Astrocyte of the cerebellum (primary cell): ENCODE measurements at regions not wholly inside any gene's neighbourhood (a gene's known extent, or its start where the extent isn't known, plus 50 kb on each side); places are given as distances from the start of the nearest gene placed in this dataset.

ENCODE experiments used
- DNase-seq: peaks from one replicate; pipeline ENCODE4 v3.0.0-alpha.2; 2011; ENCODE audit warnings: low read depth
- H3K4me3 ChIP-seq: 2 replicates; pipeline ENCODE4 v1.5.1; 2011; ENCODE audit warnings: mild to moderate bottlenecking, low read depth, low read length, moderate library complexity
- CTCF ChIP-seq: IDR thresholded peaks from 2 replicates; pipeline ENCODE4 v1.5.1; 2012; ENCODE audit warnings: low read length, low read depth, moderate library complexity, mild to moderate bottlenecking; ENCODE audit errors: missing control alignments
- in situ Hi-C: cut with HindIII; loops from 2 replicates; pipeline ENCODE4 v1.10.0; 2017; ENCODE audit warnings: low sequenced_read_pairs

DNA sequence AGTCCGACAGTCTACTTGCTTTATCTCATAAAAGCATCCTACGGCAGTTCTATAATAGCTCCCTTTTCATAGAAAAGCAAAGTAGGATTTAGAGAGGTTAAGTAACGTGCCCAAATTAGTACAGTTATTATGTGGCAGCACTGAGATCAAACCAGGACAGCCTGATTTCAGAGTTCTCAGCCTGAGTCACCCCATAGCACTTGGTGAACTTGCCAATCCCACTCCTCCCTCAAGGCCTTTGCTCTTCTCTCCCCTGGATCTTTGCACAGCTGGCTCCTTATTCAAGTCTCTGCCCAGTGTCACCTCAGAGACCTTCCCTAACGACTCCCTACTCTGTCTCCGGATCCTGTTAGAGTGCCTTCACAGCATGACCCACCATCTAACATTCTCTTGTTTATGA lies 438.0 kb upstream of the NFE2L3 start:
- DNase-seq, result no peak
- no peak overlapping the region for H3K4me3 ChIP-seq
- no peak for TF ChIP-seq CTCF
- in situ Hi-C loops, result no loop called here

GRCh38 chr7:25716421-25716820 lies 435.6 kb upstream of the NFE2L3 start:
- no peak for DNase-seq
- TF ChIP-seq CTCF, result no peak
- in situ Hi-C loops, result no loop called here
- H3K4me3 ChIP-seq, result no peak overlapping the region

- DNase-seq, result no peak
- in situ Hi-C loops, result no loop called here
- TF ChIP-seq CTCF, result no peak
Measured at GRCh38 chr7:25718596-25718995, 433.4 kb upstream of the NFE2L3 start.

DNA sequence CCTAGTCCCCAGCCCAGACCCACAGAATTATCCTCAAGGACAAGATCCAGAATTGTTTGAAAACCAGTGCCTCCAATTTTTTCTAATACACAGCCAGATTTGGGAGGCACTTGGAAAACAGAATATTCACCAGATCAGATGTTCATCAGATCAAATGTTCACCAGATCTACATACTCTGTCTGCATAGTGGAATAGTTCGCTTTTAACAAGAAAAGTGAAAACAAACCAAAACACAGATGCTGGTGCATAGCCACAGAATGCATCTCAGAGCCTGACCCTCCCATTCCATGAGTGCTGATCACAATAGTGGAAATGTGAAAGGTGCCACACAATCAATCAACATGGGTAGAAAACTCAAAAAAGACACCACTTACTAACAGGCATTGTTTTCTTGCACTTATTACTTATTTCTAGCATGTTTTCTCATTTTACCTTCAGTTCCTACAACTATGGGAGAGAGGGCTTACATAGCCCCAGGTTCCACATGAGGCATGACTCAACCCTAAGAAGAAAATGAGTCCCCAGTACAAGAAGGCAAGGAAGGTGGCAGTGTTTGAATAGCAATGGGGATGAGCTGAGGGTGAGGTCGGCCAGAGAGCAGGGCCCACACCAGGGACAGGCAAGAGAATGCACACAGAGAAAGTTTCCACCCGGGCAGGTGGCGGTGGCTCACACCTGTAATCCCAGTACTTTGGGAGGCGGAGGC lies 432.7 kb upstream of the NFE2L3 start:
- H3K4me3 ChIP-seq, result no peak overlapping the region
- no peak for TF ChIP-seq CTCF
- in situ Hi-C loops, result no loop called here
- no peak for DNase-seq

More at GRCh38 chr7:25718596-25718995, 433.4 kb upstream of the NFE2L3 start:
- no peak overlapping the region for H3K4me3 ChIP-seq

DNA sequence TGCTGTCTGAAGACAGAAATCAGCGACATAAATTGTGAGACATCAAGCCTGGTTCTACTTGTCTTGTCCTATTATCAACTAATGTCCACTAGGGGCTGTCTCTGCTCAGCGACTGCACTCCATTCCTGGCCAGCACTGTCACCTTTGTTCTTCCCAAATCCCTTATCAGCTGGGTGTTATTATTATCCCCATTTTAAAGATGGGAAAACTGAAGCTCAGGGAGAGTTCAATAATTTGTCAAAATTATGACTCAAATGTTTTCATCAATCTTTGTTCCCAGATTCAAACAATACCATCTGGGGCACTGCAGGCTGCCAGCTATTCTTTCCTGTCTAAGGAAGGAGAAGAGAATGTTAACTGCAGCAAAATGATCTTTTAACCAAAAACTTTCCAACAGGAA lies 431.6 kb upstream of the NFE2L3 start:
- DNase-seq, result no peak
- peak; percentile 32 for TF ChIP-seq CTCF
- no peak overlapping the region for H3K4me3 ChIP-seq
- in situ Hi-C loops, result no loop called here

GRCh38 chr7:25722856-25723255 lies 429.1 kb upstream of the NFE2L3 start:
- no peak for DNase-seq
- no peak overlapping the region for H3K4me3 ChIP-seq
- no peak for TF ChIP-seq CTCF
- in situ Hi-C loops, result no loop called here
